Fibroblast of lung (primary cell): ENCODE measurements at regions not wholly inside any gene's neighbourhood (a gene's known extent, or its start where the extent isn't known, plus 50 kb on each side); places are given as distances from the start of the nearest gene placed in this dataset.

ENCODE experiments used
- DNase-seq, 2 donors: peaks; one replicate each; pipeline versions ENCODE4 v3.0.0 to v3.0.0-alpha.2; 2010; ENCODE audit warnings: low read depth in 2 of 2
- H2AFZ ChIP-seq: 2 replicates; pipeline ENCODE4 v1.5.1; 2012; ENCODE audit warnings: low read length, control low read depth, inconsistent platforms
- H3K27ac ChIP-seq: 2 replicates; pipeline ENCODE4 v1.5.1; 2011; ENCODE audit warnings: low read length, control low read depth; ENCODE audit not compliant: insufficient read depth
- H3K27me3 ChIP-seq: 2 replicates; pipeline ENCODE4 v1.5.1; 2011; ENCODE audit warnings: mild to moderate bottlenecking, low read length; ENCODE audit not compliant: control insufficient read depth, insufficient read depth
- H3K36me3 ChIP-seq: 2 replicates; pipeline ENCODE4 v1.5.1; 2011; ENCODE audit warnings: low read length; ENCODE audit not compliant: control insufficient read depth, insufficient read depth
- H3K4me1 ChIP-seq: 2 replicates; pipeline ENCODE4 v1.5.1; 2011; ENCODE audit warnings: low read length; ENCODE audit not compliant: control insufficient read depth, insufficient read depth; ENCODE audit errors: extremely low read depth
- H3K4me2 ChIP-seq: 2 replicates; pipeline ENCODE4 v1.5.1; 2011; ENCODE audit warnings: low read length, control low read depth; ENCODE audit not compliant: insufficient read depth; ENCODE audit errors: extremely low read depth
- H3K4me3 ChIP-seq, 4 experiments: fragments of 200-600 bp in 1 of 4; sonication (generic) in 1 of 4; replicated peaks in 1 of 4; 2 replicates each; pipeline ENCODE4 v1.5.1; 2011 to 2016; ENCODE audit warnings: low read length in 4 of 4, low read depth in 3 of 4, mild to moderate bottlenecking in 3 of 4, control low read depth in 2 of 4, inconsistent platforms in 1 of 4, mixed read lengths in 1 of 4; ENCODE audit not compliant: insufficient read depth in 1 of 4; ENCODE audit errors: control extremely low read depth in 1 of 4
- H3K79me2 ChIP-seq: 2 replicates; pipeline ENCODE4 v1.5.1; 2012; ENCODE audit warnings: mild to moderate bottlenecking, low read length, inconsistent platforms; ENCODE audit not compliant: control insufficient read depth, insufficient read depth
- H3K9ac ChIP-seq: 2 replicates; pipeline ENCODE4 v1.5.1; 2011; ENCODE audit warnings: mild to moderate bottlenecking, low read length, control low read depth; ENCODE audit not compliant: insufficient read depth
- H3K9me3 ChIP-seq: 2 replicates; pipeline ENCODE4 v1.5.1; 2012; ENCODE audit warnings: low read depth, low read length; ENCODE audit not compliant: control insufficient read depth, insufficient read depth
- H4K20me1 ChIP-seq: 2 replicates; pipeline ENCODE4 v1.5.1; 2011; ENCODE audit warnings: low read length; ENCODE audit not compliant: control insufficient read depth, insufficient read depth; ENCODE audit errors: extremely low read depth
- EZH2 ChIP-seq: IDR thresholded peaks from 2 replicates; pipeline ENCODE4 v1.5.1; 2012; ENCODE audit warnings: low read length, control low read depth, mild to moderate bottlenecking; ENCODE audit errors: missing control alignments
- TF ChIP-seq, protein P1 (sequence below), 2 donors: IDR thresholded peaks in 1 of 2; conservative IDR thresholded peaks in 1 of 2; 1 replicate in 1 of 2; 2 replicates in 1 of 2; pipeline ENCODE4 v1.5.1; 2011 to 2012; ENCODE audit warnings: low read length in 2 of 2, control low read depth in 1 of 2, inconsistent platforms in 1 of 2, low read depth in 1 of 2, mild to moderate bottlenecking in 1 of 2

DNA sequence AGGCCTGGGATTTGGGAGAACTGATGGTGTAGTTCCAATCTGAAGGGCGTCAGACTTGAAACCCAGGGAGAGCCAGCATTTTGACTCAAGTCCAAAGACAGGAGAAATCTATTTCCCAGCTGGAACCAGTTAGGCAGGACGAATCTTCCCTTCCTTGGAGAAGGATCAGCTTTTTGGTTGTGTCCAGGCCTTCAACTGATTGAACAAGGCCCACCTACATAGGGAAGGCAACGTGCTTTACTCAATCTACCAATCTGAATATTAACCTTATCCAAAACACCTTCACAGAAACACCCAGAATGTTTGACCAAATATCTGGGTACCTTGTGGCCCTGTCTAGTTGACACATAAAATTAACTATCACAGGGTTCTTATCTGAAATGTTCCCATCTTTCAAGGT lies 221.9 kb upstream of the DLGAP1 start:
- Histone ChIP-seq H3K4me2 (no peak overlapping the region), H3K9ac (no peak overlapping the region), H3K36me3 (no peaks in the 10 kb centered on the region), H3K4me1 (no peaks in the 10 kb centered on the region), H4K20me1 (no peaks in the 10 kb centered on the region), H3K79me2 (no peaks in the 10 kb centered on the region), H2AFZ (no peak overlapping the region), H3K27ac (no peak overlapping the region), H3K4me3 (no peak overlapping the region), H3K27me3 (no peaks in the 10 kb centered on the region), H3K9me3 (no peaks in the 10 kb centered on the region)
- no peak for TF ChIP-seq EZH2
- TF ChIP-seq, protein P1, sequence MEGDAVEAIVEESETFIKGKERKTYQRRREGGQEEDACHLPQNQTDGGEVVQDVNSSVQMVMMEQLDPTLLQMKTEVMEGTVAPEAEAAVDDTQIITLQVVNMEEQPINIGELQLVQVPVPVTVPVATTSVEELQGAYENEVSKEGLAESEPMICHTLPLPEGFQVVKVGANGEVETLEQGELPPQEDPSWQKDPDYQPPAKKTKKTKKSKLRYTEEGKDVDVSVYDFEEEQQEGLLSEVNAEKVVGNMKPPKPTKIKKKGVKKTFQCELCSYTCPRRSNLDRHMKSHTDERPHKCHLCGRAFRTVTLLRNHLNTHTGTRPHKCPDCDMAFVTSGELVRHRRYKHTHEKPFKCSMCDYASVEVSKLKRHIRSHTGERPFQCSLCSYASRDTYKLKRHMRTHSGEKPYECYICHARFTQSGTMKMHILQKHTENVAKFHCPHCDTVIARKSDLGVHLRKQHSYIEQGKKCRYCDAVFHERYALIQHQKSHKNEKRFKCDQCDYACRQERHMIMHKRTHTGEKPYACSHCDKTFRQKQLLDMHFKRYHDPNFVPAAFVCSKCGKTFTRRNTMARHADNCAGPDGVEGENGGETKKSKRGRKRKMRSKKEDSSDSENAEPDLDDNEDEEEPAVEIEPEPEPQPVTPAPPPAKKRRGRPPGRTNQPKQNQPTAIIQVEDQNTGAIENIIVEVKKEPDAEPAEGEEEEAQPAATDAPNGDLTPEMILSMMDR (conservative IDR thresholded peaks at IDR 0.05 in 1 of 2, IDR thresholded peaks at IDR 0.05 in 1 of 2; ENCODE audit: low read depth in 1 of 2, low read length in 2 of 2), result no peak
- no peak for DNase-seq

DNA sequence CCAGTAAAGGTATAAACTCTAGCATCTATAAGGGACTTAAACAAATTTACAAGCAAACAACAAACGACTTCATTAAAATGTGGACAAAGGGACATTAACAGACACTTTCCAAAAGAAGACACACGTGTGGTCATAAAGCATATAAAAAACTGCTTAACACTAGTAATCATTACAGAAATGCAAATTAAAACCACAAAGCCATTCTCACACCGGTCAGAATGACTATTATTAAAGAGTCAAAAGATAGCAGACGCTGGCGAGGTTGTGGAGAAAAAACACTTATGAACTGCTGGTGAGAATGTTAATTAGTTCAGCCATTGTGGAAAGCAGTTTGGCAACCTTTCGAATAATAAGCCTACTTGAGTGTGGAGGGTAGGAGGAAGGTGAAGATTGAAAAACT lies 217.1 kb upstream of the DLGAP1 start:
- no peaks in the 10 kb centered on the region for H3K9me3 ChIP-seq
- no peaks in the 10 kb centered on the region for H4K20me1 ChIP-seq
- no peaks in the 10 kb centered on the region for H3K36me3 ChIP-seq
- no peak overlapping the region for H3K9ac ChIP-seq
- no peak for DNase-seq
- no peak overlapping the region for H3K4me2 ChIP-seq
- no peaks in the 10 kb centered on the region for H3K4me1 ChIP-seq
- no peak overlapping the region for H3K4me3 ChIP-seq
- no peak overlapping the region for H2AFZ ChIP-seq
- TF ChIP-seq, protein P1 (conservative IDR thresholded peaks at IDR 0.05 in 1 of 2, IDR thresholded peaks at IDR 0.05 in 1 of 2; ENCODE audit: low read depth in 1 of 2, low read length in 2 of 2), result no peak
- TF ChIP-seq EZH2, result no peak
- no peaks in the 10 kb centered on the region for H3K27me3 ChIP-seq
- H3K27ac ChIP-seq, result no peak overlapping the region
- no peaks in the 10 kb centered on the region for H3K79me2 ChIP-seq

DNA sequence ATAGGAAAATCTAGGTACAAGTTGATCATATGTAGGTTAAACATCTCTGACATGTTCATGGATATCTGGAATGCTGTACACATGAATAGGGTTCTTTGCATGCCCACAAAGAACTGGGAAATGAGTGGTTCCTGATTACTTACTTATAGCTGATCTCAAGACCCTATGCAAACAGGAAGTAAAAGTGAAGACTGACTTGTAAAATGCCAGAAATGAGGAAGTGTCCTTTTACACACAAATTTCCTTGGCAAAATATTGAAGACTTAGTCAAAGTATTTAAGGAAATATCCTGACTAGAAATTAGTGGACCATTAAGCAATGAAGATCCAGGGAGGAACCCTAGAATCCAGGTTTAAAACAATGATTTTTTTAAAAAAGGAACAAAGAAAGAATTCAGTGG lies 203.7 kb upstream of the DLGAP1 start:
- TF ChIP-seq, protein P1 (conservative IDR thresholded peaks at IDR 0.05 in 1 of 2, IDR thresholded peaks at IDR 0.05 in 1 of 2; ENCODE audit: low read depth in 1 of 2, low read length in 2 of 2), result no peak
- TF ChIP-seq EZH2, result no peak
- no peaks in the 10 kb centered on the region for H3K36me3 ChIP-seq
- H3K27me3 ChIP-seq, result no peaks in the 10 kb centered on the region
- H3K79me2 ChIP-seq, result no peaks in the 10 kb centered on the region
- no peak overlapping the region for H3K9ac ChIP-seq
- H4K20me1 ChIP-seq, result no peaks in the 10 kb centered on the region
- H3K4me1 ChIP-seq, result no peaks in the 10 kb centered on the region
- H3K27ac ChIP-seq, result no peak overlapping the region
- H3K4me2 ChIP-seq, result no peak overlapping the region
- H2AFZ ChIP-seq, result no peak overlapping the region
- no peak overlapping the region for H3K4me3 ChIP-seq
- H3K9me3 ChIP-seq, result no peaks in the 10 kb centered on the region
- DNase-seq, result no peak
